Fibroblast of lung (primary cell): ENCODE measurements at regions not wholly inside any gene's neighbourhood (a gene's known extent, or its start where the extent isn't known, plus 50 kb on each side); places are given as distances from the start of the nearest gene placed in this dataset.

Source experiments
- EZH2 ChIP-seq: IDR thresholded peaks from 2 replicates; pipeline ENCODE4 v1.5.1; 2012; ENCODE audit warnings: low read length, control low read depth, mild to moderate bottlenecking; ENCODE audit errors: missing control alignments
- TF ChIP-seq, protein P1 (sequence below), 2 donors: IDR thresholded peaks in 1 of 2; conservative IDR thresholded peaks in 1 of 2; 1 replicate in 1 of 2; 2 replicates in 1 of 2; pipeline ENCODE4 v1.5.1; 2011 to 2012; ENCODE audit warnings: low read length in 2 of 2, control low read depth in 1 of 2, inconsistent platforms in 1 of 2, low read depth in 1 of 2, mild to moderate bottlenecking in 1 of 2

DNA sequence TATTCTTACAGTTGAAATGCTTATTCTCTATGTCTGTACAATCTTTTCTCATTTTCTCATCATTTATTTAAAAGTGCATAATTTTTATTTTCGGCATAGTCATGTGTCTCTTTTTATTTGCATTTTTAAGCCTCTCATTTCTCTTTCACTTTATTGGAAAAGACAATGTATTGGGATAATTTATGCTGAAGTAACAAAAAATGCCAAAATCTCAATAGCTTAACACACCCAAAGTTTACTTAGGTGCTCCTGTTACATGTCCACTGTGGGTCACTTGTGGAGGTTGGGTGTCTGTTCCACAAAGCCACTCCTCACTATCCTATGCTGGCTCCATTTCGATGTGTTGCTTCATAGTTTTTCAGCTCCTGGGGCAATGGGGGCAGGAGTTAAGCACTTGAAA, 638.7 kb downstream of the CD109 start:
- TF ChIP-seq, protein P1, sequence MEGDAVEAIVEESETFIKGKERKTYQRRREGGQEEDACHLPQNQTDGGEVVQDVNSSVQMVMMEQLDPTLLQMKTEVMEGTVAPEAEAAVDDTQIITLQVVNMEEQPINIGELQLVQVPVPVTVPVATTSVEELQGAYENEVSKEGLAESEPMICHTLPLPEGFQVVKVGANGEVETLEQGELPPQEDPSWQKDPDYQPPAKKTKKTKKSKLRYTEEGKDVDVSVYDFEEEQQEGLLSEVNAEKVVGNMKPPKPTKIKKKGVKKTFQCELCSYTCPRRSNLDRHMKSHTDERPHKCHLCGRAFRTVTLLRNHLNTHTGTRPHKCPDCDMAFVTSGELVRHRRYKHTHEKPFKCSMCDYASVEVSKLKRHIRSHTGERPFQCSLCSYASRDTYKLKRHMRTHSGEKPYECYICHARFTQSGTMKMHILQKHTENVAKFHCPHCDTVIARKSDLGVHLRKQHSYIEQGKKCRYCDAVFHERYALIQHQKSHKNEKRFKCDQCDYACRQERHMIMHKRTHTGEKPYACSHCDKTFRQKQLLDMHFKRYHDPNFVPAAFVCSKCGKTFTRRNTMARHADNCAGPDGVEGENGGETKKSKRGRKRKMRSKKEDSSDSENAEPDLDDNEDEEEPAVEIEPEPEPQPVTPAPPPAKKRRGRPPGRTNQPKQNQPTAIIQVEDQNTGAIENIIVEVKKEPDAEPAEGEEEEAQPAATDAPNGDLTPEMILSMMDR (conservative IDR thresholded peaks at IDR 0.05 in 1 of 2, IDR thresholded peaks at IDR 0.05 in 1 of 2; ENCODE audit: low read depth in 1 of 2, low read length in 2 of 2): no peak
- TF ChIP-seq EZH2: no peak
